ENCODE measurements at regions not wholly inside any gene's neighbourhood (a gene's known extent, or its start where the extent isn't known, plus 50 kb on each side); places are given as distances from the start of the nearest gene placed in this dataset.

DNA sequence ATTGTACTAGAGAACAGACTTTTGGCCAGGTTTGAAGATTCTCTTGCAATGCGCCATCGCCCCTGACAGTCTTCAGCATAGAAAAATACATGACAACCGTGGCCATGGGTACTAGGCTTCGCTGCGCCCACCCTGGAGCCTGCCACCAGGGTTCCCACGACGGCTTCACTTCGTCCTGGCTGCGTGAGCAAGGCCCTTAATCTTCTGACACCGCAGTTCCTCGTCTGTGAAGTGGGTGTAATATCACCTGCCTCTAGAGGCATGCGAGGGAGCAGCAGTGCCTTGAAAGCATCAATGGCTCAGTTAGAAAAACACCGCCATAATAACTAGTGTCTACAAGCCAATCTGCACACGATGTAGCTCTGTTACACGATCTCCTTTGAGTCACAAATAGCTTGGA lies 175.2 kb upstream of the HS6ST1 start:
- DNase-seq (ENCODE audit: low read depth in 2 of 2) = no peak

DNA sequence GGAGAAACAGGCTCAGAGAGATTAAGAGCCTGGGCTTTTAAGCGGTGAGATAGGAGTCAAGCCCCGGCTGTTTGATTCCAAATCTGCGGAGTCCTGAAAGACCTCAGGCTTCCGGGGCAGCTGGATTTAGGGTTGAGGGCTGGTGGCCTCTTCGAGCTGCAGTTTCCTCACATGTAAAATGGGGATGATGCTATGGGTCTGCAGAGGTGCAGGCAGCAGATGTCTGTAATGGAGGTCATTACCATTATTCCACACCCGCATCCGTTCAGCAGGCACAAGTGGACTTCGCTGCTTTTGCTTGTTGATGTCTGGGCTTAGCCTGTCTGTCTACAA lies 175.6 kb upstream of the HS6ST1 start:
- DNase-seq (ENCODE audit: low read depth in 2 of 2) = no peak

DNA sequence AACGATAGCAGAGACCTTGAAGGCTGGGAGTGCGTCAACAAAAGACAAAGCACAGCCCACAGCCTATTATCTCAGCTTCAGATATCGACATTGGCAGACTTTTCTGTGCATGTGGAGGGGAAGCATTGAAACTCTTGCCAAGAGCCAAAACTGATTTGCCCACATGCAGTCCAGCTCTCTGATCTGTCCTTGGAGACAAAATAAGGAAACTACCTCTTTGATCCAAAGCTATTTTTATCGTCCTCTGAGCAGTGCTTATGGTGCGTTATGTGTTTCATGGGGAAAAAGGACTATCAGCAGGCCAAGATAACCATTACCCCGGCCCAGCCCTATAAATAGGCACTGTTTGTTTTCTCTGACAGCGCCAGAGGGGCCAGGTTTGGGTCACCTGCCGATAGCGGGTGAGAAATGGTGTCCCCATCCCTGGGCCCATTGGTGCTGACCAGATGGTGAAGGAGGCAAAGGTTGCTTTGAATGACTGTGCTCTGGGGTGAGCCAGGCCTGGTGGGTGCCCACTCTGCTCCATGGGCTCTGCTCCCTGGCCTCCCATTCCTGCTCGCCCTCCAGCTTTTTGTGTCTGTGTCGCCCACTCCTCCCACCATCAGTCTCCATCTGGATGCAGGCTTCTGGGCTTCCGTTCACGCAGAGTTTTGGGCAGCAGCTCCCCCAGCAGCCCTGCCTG lies 176.1 kb upstream of the HS6ST1 start:
- DNase-seq (ENCODE audit: low read depth in 2 of 2) = no peak

DNA sequence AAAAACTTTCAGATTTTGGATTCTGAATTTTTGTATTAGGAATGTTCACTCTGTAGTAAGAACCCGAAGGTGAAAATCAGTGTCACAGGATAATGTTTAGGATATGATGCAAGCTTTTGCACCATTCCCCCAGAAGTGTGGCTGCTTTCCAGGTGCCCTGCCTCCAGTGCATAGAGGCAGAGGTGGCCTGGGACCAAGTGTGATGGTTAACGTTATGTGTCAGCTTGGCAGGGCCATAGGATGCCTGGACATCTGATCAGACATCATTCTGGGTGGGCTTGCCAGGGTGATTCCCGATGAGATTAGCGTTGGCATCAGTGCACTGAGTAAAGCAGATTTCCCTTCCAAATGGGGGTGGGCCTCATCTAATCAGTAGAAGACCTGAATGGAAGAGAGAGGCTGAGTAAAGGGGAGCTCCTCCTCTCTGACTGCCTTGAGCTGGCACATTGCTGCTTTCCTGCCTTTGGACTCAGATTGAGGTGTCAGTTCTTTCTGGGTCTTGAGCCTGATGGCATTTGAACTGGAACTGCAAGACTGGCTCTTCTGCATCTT lies 177.4 kb upstream of the HS6ST1 start:
- DNase-seq (ENCODE audit: low read depth in 2 of 2) = no peak

DNA sequence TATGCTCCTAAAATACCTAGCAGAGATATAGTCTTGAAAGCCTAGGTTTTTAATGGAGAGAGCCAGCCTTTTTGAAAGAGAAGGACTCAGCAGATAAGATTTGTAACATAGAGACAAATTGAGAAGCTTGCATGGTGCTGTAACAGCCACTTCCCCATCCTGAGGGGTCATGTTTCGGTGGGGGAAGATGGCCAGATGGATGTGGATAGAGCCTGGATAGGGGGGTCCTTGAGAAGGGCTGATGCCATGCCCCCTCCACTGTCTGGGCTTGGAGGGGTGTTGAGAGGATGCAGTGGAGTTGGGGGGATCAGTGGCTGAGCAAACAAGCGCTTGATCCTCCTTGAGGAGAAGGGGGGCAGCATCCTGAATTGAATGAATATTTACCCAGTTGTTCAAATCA lies 178.0 kb upstream of the HS6ST1 start:
- DNase-seq (ENCODE audit: low read depth in 2 of 2) = no peak

DNA sequence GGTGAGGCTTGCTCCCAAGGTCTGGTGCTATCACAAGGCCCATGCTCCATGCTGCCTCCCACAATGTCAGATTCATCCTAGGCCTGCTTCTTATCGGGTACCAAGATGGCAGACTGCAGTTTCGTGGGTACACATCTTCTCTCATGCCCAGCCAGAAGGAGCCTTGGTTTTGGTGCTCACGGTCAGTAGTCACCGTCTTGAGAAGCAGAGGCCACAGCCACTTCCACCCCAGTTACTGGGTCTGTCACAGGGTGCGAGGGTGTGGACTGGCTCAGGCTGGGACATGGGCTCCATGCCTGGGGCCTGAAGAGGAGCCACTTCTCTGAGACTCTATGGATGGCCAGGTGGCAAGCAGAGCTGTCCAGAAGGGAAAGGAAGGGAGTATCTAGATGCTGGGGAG lies 178.8 kb upstream of the HS6ST1 start:
- no peak for DNase-seq (ENCODE audit: low read depth in 2 of 2)

DNA sequence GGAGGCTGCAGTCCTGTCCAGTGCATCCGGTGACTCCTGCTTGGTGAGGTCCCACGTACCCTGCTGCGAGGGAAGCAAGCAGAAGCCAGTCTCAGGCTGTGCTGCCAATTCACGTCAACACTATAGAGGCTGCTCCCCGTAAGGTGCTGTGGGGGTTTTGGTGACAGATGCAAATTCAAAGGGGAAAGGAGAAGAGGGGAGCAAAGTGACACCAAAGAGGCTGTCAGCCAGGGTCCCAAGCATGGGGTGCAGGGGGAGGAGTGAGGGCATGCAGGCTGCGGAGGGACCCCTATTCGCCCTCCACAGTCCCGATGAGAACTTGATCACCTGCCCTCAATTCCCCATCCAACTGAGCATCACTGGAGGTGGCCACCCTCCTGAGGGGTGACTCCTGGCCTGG lies 179.4 kb upstream of the HS6ST1 start:
- DNase-seq (ENCODE audit: low read depth in 2 of 2) = no peak

DNA sequence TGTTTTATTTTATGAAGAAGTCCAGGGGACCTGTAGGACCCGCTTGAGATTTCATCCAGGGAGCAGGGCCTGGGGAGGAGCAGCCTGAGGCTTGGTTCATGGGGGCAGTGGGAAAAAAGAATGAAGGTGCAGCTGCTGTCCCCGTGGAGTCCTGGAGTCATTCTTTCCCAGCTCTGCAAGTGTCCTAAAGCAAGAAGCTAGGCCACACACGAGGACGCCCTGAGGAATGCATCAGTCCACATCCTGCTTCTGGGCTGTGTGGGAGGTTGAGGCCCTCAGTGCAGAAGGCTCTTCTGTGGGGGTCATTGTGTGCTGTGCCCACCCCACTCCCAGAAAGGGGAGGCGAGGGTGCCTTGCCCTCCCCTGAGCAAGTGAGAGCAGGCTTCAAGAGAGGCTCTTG lies 179.9 kb upstream of the HS6ST1 start:
- DNase-seq (ENCODE audit: low read depth in 2 of 2) = no peak

DNA sequence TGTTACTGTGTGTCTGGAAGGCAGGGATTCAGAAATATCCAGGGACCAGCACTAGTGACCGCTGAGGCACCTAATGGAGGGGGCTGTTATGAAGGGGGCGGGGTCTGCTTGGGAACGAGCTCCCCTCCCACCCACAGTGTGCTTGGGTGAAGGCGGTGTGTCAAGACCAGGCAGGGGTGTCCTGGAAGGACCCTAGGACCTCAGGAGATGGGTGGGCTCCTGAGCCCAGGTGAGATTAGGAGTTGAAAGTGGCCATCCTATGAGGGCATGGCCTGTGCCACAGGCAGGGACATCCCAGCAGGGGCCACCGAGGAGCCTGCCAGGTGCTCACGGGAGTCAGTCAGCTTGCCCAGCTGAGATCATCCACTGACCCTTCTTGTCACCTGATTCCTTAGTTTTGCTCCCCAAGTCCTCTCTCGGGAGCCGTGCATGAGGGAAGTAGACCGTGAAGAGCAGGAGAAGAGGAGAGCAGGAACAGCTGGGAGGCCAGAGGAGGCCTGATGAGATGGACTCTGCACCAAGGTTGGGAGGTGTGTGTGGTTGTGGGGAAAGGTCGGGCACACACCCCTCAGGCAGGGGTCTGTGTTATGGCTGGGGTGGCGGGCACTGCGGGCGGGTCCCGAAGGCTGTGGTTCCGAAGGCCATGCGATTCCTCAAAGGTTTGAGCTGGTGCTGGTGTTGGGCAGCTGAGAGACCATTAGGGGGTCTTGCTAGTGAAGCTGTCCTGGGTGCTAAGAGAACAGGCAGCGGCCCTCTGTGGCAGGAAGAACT lies 180.9 kb upstream of the HS6ST1 start:
- no peak for DNase-seq (ENCODE audit: low read depth in 2 of 2)

DNA sequence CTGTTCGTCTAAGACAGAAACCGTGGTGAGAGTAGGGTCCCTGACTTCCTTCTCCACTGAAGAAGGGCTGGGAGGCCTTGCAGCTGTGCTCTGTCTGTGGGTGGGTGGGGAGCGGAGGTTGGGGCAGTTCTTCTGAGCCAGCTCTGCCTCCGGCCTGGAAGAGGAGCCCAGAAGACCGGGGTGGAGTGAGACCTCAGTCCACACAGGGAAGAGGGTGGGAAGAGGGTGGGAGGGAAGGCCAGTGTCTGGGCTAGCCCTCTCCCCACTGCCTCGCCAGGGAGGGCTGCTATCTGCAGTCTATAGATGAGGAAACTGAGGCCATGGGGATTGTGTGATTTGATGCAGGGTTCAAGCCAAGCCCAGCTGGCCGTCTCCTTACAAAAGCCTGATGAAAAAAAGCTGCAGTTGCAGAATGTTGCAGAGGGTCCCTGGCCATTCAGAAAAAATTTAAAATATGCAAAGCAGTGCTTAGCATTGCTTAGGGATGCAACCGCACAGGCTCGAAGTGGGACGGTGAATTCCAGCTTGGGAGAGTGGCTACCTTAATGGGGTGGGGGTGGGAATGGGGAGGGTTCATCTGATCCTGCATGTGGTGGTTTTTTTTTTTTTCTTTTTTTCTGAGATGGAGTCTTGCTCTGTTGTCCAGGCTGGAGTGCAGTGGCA lies 181.6 kb upstream of the HS6ST1 start:
- no peak for DNase-seq (ENCODE audit: low read depth in 2 of 2)

DNA sequence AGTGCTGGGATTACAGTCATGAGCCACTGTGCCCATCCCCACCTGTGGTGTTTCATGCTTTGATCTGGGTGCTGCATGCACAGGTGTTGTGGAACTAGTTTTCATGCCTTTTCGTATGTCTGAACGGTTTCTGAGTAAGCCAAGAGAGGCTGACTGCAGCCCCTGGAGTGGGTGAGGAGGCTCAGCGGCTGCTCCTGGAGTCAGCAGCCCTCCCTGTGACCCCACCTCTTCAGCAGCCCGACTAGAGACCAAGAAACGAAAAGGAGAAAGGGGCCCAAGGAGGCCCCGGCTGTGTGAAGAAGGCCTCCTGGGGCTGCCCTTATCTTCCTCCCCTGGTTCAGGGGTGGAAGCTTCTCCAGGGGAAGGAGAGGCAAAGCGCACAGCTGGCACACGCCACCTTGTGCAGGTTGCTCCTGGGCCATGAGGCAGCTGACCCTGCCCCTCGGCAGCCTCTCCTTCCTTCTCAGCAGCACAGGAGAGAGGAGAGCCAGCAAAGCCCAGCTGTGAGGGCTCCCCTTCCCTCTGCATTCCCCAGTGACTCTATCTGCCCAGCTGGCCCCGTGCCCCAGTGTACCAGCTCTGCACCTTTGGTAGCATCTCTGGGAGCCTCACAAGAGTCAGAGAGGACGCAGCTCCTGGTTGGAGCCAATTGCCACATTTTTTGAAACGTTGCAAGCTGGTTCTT lies 182.5 kb upstream of the HS6ST1 start:
- DNase-seq (ENCODE audit: low read depth in 2 of 2) = no peak

DNA sequence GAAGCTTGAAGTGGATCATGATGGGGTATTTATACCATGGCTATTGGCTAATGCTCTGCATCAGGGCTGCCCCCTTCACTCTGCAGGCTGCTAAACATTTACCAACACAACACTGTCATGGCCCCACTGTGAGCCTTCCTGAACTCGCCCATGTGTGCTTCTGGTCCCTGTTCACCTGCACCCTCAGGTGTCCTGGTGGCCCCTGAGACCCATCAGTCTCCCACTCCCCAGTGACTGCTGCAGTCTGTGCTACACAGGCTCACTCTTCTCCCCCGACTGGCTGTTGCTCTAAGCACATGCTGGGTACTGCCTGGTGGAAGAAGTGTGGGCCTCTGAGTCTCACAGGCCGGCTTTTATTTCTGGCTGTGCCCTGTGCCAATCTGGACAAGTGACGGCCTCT lies 183.0 kb upstream of the HS6ST1 start:
- DNase-seq (ENCODE audit: low read depth in 2 of 2) = no peak

DNA sequence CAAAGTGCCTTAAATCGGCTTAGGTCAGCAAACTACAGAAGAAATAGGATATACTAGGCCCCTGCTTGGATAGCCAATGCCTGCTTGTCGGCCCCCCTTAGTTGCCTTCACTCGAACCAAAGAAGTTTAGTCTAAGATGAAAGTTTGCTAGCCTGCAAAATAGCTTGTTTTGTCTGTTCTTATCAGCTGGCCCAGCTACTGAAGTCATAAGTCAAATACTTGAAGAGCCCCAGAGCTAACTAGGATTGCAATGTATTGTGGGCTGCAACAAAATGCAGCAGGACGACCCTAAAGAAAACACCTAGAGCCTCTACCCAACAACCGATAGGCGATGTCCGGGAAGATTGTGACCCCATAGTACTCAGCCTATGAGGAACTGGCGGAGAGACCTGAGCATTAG lies 183.5 kb upstream of the HS6ST1 start:
- DNase-seq (ENCODE audit: low read depth in 2 of 2) = no peak

DNA sequence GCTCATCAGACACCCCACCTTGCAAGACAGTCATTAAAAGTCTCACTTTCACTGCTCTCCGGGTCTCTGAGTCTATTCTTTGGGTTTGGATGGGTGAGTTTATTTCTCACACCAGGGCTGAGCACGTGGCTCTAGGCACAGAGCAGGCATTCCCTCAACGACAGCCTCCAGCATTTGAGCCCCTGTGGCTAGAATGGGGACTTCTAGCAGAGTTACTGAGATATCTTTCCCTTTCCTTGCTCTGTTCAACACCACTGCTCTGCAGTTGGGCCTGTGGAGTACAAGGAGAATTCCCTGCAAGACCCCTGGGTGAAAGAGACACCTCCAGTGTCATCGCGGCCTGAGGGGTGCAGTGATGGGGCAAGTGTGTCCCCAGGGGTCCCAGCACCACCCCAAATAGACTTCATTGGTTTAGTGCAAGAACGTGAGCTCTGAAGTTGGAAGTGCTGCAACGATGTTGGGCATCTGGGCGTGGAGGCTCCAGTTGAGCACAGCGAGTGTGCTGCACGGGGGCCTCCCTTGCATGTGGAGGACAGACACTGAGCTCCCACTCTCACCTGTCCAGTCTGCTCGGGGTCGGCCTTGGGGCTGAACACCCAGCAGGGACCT lies 184.1 kb upstream of the HS6ST1 start:
- no peak for DNase-seq (ENCODE audit: low read depth in 2 of 2)

DNA sequence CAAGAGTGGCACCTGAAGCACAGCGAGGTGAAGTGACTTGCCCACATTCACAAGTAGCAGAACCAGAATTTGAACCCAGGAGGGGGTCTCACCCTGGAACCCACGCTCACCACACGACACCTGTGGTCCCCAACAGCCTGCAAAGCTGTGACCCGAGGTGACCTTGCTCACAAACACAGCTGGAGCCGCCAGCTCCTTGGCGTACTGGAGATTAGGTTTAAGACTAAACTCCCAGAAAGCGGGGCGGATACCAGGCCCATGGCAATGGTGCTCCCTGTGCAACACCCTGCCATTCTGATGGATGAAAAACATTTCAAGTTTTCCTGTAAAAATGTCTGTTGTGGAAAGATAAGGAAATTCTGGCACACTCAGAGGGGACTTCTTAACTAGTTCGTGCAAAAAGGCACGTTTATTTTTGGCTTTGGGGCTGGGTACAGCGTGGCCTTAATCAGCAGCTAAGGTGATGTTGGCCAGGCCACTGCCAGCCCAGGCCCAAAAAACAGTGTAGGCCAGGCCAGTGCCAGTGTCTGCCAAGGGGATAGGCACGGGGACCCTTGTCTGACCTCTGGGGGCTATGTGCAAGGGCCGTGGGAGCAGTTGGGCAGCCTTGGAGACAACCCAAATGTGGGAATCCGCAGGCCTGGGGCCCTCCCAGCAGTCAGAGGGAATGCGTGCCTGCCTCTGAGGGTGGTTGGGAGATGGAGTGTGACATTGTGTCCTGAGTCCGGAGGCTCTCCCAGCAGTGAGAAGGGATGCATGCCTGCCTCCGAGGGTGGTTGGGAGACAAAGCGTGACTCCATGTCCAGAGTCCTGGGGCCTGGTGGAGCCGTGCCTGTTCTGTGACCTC lies 185.0 kb upstream of the HS6ST1 start:
- DNase-seq (ENCODE audit: low read depth in 2 of 2) = no peak

DNA sequence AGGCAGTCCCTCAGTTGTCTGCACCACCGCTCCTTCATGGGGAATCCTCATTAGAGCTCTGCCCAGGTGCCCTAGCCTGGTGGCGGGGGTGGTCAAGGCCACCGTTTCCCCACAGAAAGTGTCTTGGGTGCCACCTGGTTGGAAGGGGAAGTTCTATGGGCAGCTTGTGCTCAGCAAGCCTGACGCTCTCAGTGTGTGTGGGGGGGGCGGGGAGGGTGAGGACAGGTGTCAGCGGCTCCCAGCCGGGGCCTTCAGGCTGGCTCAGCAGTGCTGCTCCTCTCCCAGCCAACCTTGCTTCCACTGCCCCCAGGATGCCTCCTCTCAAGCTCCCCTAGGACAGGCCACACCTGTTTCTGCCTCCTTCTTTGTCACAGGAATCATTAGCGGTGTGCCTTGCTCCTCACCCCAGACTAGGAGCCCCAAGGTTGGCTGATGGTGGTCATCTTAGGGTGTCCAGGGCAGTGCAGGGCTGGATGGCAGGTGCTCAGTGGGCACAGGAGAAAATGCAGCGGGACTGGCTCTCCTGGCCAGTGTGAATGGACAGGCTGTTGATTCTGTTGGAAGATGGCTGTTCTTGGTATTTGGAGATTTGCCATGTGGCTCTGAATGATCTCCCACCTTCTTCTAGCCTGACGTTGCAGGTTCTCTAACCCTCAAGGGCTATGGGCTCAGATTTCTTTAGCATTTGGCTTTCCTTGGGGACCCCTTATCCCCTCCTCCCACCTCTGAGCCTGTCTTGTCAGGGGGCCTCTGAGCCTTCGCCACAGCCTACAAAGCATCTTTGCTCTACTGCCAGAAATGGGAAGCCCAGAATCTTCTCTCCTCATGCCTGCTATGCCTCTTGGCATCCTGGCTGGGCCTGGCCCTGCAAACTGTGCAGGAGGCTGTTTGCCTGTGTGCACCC lies 185.8 kb upstream of the HS6ST1 start:
- no peak for DNase-seq (ENCODE audit: low read depth in 2 of 2)

DNA sequence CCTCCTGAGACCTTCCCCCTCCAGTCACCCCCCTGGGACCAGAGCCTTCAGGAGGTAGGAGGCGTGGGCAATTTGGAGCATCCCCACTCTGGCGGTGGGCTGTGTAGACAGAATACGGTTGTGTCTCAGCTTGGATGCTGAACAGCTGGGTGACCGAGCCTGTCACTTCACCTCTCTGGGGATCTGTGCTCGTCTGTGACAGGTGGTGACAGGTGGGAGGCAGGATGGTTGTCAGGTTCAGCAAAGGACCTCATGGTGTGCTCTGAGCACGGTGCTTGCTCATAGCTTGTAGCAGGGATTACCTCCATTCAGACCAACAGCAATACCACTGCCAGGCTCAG lies 186.5 kb upstream of the HS6ST1 start:
- no peak for DNase-seq (ENCODE audit: low read depth in 2 of 2)

DNA sequence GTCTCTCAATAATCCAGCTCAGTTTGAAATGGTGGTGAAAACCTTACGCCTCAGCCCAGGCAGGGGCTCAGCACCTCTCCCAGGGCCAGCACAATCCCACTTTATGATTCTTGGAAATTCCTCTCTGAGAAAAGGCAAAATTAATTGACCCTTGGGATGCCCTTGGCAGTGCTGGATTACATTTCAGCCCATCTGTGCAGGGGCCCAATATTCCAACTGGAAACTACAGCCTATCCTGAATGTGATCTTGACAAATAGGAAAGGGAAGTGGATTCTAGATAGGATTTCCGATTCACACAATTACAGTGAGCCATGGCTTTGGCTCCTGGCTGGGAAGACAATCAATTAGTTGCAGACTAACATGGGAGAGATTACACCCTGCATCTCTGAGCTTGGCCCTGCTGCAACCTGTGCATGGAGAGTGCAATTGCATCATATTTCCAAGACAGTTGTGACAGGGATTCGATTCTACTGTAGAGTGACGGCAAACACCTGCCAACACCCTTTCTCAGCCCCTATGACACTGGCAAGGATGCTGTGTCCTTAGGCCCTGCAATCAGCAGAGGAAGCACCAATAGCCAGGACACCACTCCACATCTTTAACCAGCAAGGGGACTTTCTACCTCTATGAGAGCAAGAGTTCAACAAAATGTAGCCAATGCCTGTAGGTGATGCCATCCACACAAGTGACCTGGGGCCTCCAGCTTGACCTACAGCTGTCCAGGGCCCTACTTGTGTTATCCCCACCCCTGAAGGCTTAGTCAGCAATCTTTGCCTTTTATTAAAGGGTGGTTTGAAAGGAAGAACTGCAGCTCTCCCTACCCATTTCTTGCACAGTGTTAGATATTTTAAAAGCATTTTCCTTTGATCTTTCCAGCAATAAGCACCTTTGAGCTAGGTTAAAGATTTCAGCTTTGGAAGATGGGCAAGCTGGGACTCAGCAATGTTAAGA lies 187.2 kb upstream of the HS6ST1 start:
- no peak for DNase-seq (ENCODE audit: low read depth in 2 of 2)

DNA sequence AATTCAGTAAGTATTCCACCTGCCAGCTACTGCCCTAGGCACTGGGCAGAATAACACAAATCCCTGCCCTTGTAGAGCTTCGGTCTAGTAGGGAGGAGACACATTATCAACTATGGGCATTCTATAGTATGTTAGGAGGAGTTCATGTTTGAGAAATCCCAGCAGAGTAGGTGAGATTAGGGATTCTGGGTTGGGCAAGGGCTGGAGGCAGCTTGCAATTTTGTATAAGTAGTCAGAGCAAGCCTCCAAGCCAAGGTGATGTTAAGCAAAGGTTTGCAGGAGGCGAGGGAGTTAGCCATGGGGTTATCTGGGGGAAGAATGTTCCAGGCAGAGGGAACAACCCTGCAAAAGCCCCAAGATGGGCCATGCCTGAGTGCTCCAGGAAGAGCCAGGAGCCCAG lies 187.9 kb upstream of the HS6ST1 start:
- no peak for DNase-seq (ENCODE audit: low read depth in 2 of 2)
